B cell (primary cell): ENCODE measurements at regions not wholly inside any gene's neighbourhood (a gene's known extent, or its start where the extent isn't known, plus 50 kb on each side); places are given as distances from the start of the nearest gene placed in this dataset.

ENCODE experiments used
- ATAC-seq: fragments of 200-7000 bp; cut with Tn5 transposase; one replicate; pipeline ENCODE4 v1.10.0; 2021; ENCODE audit warnings: low read depth, mild to moderate bottlenecking, moderate number of reproducible peaks, moderate library complexity
- CTCF ChIA-PET: fragments of 350-600 bp; sonication (Branson Sonifier 250); formaldehyde crosslinking; loops from one replicate; lab custom pipeline; 2021; ENCODE audit warnings: antibody characterized with exemption, inconsistent platforms; lab: Charles Lee
- POLR2A ChIA-PET: fragments of 350-600 bp; sonication (Branson Sonifier 250); formaldehyde crosslinking; loops from one replicate; lab custom pipeline; 2021; ENCODE audit warnings: antibody characterized with exemption; lab: Charles Lee
- DNase-seq: peaks from one replicate; pipeline ENCODE4 v3.0.0; 2013
- H2AFZ ChIP-seq: 2 replicates; pipeline ENCODE4 v1.6.1; 2012; ENCODE audit warnings: mild to moderate bottlenecking, low read depth, low read length; ENCODE audit not compliant: insufficient read depth, poor library complexity, severe bottlenecking
- H3K27ac ChIP-seq, 2 donors: 1 replicate in 1 of 2; 2 replicates in 1 of 2; pipeline ENCODE4 v1.5.1; 2012 to 2013; ENCODE audit warnings: low read length in 2 of 2, mild to moderate bottlenecking in 2 of 2, moderate library complexity in 1 of 2
- H3K27me3 ChIP-seq, 4 experiments: fragments of 200-600 bp in 1 of 4; sonication (generic) in 1 of 4; replicated peaks in 1 of 4; 1 replicate in 2 of 4; 2 replicates in 2 of 4; pipeline versions ENCODE4 v1.6.1 to v1.7.0; 2013 to 2016; ENCODE audit warnings: low read length in 3 of 4, mild to moderate bottlenecking in 2 of 4, mixed read lengths in 1 of 4, moderate library complexity in 1 of 4; ENCODE audit not compliant: insufficient read depth in 4 of 4, control insufficient read depth in 3 of 4; ENCODE audit errors: control extremely low read depth in 1 of 4
- H3K36me3 ChIP-seq, 2 experiments: replicated peaks in 1 of 2; 1 replicate in 1 of 2; 2 replicates in 1 of 2; pipeline versions ENCODE4 v1.6.1 to v1.7.1; 2013; ENCODE audit warnings: low read length in 1 of 2; ENCODE audit not compliant: insufficient read depth in 2 of 2, control insufficient read depth in 1 of 2; ENCODE audit errors: control extremely low read depth in 1 of 2, extremely low read depth in 1 of 2
- H3K4me1 ChIP-seq, 2 donors: fragments of 200-600 bp in 1 of 2; sonication (generic) in 1 of 2; 1 replicate in 1 of 2; 2 replicates in 1 of 2; pipeline versions ENCODE4 v1.5.1 to v1.6.1; 2013 to 2017; ENCODE audit warnings: low read length in 2 of 2; ENCODE audit not compliant: control insufficient read depth in 2 of 2, insufficient read depth in 2 of 2
- H3K4me2 ChIP-seq: replicated peaks from 2 replicates; pipeline ENCODE3; 2012; ENCODE audit warnings: mild to moderate bottlenecking, low read depth, low read length; ENCODE audit not compliant: poor library complexity, severe bottlenecking
- H3K4me3 ChIP-seq, 5 experiments: fragments of 200-600 bp in 1 of 5; sonication (generic) in 1 of 5; 1 replicate in 3 of 5; 2 replicates in 2 of 5; pipeline versions ENCODE4 v1.5.1 to v1.7.0; 2011 to 2016; ENCODE audit warnings: low read length in 4 of 5, mild to moderate bottlenecking in 4 of 5, low read depth in 2 of 5, control low read depth in 1 of 5, moderate library complexity in 1 of 5; ENCODE audit not compliant: insufficient read depth in 1 of 5; ENCODE audit errors: control extremely low read depth in 1 of 5, extremely low read depth in 1 of 5
- H3K79me2 ChIP-seq: fragments of 200-600 bp; sonication (generic); one replicate; pipeline ENCODE4 v1.6.0; 2016; ENCODE audit warnings: low read length; ENCODE audit not compliant: control insufficient read depth, insufficient read depth
- H3K9ac ChIP-seq: fragments of 200-600 bp; sonication (generic); 2 replicates; pipeline ENCODE4 v1.6.1; 2017; ENCODE audit warnings: mild to moderate bottlenecking, low read length, moderate library complexity
- H3K9me3 ChIP-seq, 3 donors: one replicate each; pipeline versions ENCODE4 v1.6.1 to v1.7.1; 2013; ENCODE audit warnings: low read length in 2 of 3; ENCODE audit not compliant: control insufficient read depth in 2 of 3, insufficient read depth in 1 of 3; ENCODE audit errors: control extremely low read depth in 1 of 3
- H4K20me1 ChIP-seq: 2 replicates; pipeline ENCODE4 v1.6.0; 2012; ENCODE audit warnings: mild to moderate bottlenecking, low read length; ENCODE audit not compliant: insufficient read depth, control insufficient read depth, poor library complexity, severe bottlenecking
- H3K27ac Mint-ChIP-seq: one replicate; pipeline ENCODE4 v1.8.0; 2021; ENCODE audit warnings: mixed read lengths
- H3K27me3 Mint-ChIP-seq: one replicate; pipeline ENCODE4 v1.8.0; 2021; ENCODE audit warnings: mixed read lengths
- H3K4me1 Mint-ChIP-seq: one replicate; pipeline ENCODE4 v1.8.0; 2021; ENCODE audit warnings: mixed read lengths
- H3K4me3 Mint-ChIP-seq: one replicate; pipeline ENCODE4 v1.8.0; 2021; ENCODE audit warnings: mixed read lengths
- H3K9me3 Mint-ChIP-seq: one replicate; pipeline ENCODE4 v1.8.0; 2022; ENCODE audit warnings: mixed read lengths; ENCODE audit not compliant: insufficient read depth
- EZH2 ChIP-seq: IDR thresholded peaks from 2 replicates; pipeline ENCODE4 v1.6.1; 2012; ENCODE audit warnings: borderline replicate concordance, low read depth, mild to moderate bottlenecking, moderate library complexity, low read length; ENCODE audit not compliant: insufficient read depth, poor library complexity, severe bottlenecking
- WGBS: methylation state at CpG from one replicate; pipeline ENCODE4 v1.1.5; 2013; ENCODE audit warnings: missing lambda C conversion rate; ENCODE audit not compliant: insufficient coverage; 5-methylcytosine and 5-hydroxymethylcytosine counted together
- intact Hi-C: fragments of 100-400 bp; cut with micrococcal nuclease; formaldehyde crosslinking; loops from one replicate; pipeline ENCODE4 v1.10.0; 2022
- TF ChIP-seq, protein P1 (sequence below): fragments of 200-600 bp; IDR thresholded peaks from one replicate; pipeline ENCODE4 v1.8.0; 2022; ENCODE audit warnings: antibody characterized with exemption, mild to moderate bottlenecking

DNA sequence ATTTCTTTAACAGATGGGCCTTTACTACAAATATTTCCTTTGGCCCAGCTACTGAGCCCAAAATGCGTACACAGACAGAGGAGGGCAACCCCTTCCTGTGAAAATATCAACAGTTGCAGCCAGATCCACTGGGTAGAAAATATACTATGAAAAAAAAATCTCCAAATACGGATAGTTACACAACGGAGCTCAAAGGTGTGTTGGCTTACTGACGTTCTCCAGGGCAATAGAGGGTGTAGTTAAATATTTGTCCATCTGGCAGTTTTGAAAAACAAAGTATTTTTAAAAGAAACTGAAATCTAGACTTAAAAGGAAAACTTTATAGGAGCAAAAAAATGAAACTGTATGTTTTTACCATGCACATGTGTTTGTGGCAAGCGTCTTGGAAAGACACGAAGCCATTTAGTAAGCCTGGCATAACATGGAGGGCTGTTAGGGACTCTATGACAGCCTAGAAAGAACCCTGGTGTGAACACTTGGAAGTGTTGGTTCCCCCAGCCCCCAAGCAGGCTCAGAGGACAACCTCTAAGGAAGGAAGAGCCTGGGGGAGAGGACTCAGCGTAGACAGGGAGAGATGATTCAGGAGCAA is 157.8 kb upstream of the TRPM3 start:
- intact Hi-C loops = no loop called here
- no peak for TF ChIP-seq EZH2
- TF ChIP-seq, protein P1, sequence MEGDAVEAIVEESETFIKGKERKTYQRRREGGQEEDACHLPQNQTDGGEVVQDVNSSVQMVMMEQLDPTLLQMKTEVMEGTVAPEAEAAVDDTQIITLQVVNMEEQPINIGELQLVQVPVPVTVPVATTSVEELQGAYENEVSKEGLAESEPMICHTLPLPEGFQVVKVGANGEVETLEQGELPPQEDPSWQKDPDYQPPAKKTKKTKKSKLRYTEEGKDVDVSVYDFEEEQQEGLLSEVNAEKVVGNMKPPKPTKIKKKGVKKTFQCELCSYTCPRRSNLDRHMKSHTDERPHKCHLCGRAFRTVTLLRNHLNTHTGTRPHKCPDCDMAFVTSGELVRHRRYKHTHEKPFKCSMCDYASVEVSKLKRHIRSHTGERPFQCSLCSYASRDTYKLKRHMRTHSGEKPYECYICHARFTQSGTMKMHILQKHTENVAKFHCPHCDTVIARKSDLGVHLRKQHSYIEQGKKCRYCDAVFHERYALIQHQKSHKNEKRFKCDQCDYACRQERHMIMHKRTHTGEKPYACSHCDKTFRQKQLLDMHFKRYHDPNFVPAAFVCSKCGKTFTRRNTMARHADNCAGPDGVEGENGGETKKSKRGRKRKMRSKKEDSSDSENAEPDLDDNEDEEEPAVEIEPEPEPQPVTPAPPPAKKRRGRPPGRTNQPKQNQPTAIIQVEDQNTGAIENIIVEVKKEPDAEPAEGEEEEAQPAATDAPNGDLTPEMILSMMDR = no peak
- Histone ChIP-seq H3K4me3 (no peak overlapping the region), H3K4me2 (no peak overlapping the region), H3K4me1 (no peaks in the 10 kb centered on the region), H2AFZ (no peak overlapping the region), H3K9ac (no peak overlapping the region), H3K79me2 (no peaks in the 10 kb centered on the region), H4K20me1 (no peaks in the 10 kb centered on the region), H3K9me3 (no peaks in the 10 kb centered on the region), H3K36me3 (no peaks in the 10 kb centered on the region), H3K27me3 (no peaks in the 10 kb centered on the region), H3K27ac (no peak overlapping the region)
- Mint-ChIP-seq H3K27ac (no peak overlapping the region), H3K4me3 (no peak overlapping the region), H3K9me3 (no peaks in the 10 kb centered on the region), H3K4me1 (no peaks in the 10 kb centered on the region), H3K27me3 (peaks cover 2% of the 10 kb centered on the region)
- ATAC-seq = no peak
- no peak for DNase-seq
- 89% methylated on average over 2 of the region's 7 CpGs for WGBS
- ChIA-PET CTCF (no interaction called here), POLR2A (no interaction called here)

DNA sequence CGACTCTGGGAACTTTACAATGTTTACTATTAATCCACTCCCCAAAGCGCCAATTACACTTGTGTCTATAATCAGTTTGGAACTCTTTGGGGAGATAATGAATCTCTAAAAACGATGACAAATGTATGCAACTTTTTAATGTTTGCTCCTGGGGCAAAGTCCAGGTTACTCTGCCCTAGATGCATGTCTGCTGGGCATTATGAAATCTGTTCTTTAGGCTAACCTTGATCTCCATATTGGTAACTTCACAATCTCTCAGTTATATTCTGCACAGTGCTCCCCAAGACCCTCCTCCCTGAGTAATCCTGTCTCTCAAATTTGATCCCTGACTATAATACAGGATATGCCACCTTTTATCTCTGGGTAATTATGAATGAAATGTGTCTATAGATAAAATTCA is 152.2 kb upstream of the TRPM3 start:
- H4K20me1 ChIP-seq = no peaks in the 10 kb centered on the region
- no peaks in the 10 kb centered on the region for H3K27me3 ChIP-seq
- H3K79me2 ChIP-seq = no peaks in the 10 kb centered on the region
- no peak overlapping the region for H3K9ac ChIP-seq
- H3K9me3 Mint-ChIP-seq = no peaks in the 10 kb centered on the region
- ChIA-PET CTCF (no interaction called here), POLR2A (no interaction called here)
- intact Hi-C loops = no loop called here
- H3K4me3 ChIP-seq = no peak overlapping the region
- H2AFZ ChIP-seq = no peak overlapping the region
- H3K4me1 ChIP-seq = no peaks in the 10 kb centered on the region
- H3K27ac ChIP-seq = no peak overlapping the region
- H3K9me3 ChIP-seq = no peaks in the 10 kb centered on the region
- ATAC-seq (no peak), DNase-seq (no peak)
- peaks cover 2% of the 10 kb centered on the region for H3K27me3 Mint-ChIP-seq
- H3K4me1 Mint-ChIP-seq = no peaks in the 10 kb centered on the region
- H3K27ac Mint-ChIP-seq = no peak overlapping the region
- H3K36me3 ChIP-seq = no peaks in the 10 kb centered on the region
- H3K4me3 Mint-ChIP-seq = no peak overlapping the region
- no peak overlapping the region for H3K4me2 ChIP-seq
- no peak for TF ChIP-seq EZH2
- TF ChIP-seq, protein P1 = no peak
- 83% methylated on average over 1 of the region's 3 CpGs for WGBS
